PFSK-1 (cell line): ENCODE measurements at regions not wholly inside any gene's neighbourhood (a gene's known extent, or its start where the extent isn't known, plus 50 kb on each side); places are given as distances from the start of the nearest gene placed in this dataset.

Experiments used
- POLR2AphosphoS5 ChIP-seq: IDR thresholded peaks from 2 replicates; pipeline ENCODE4 v1.6.1; 2012; ENCODE audit warnings: low read depth, mild to moderate bottlenecking, control low read depth, low read length, moderate library complexity
- REST ChIP-seq, 2 experiments: IDR thresholded peaks; 2 replicates each; pipeline versions ENCODE4 v1.6.1 to v1.8.0; 2011 to 2012; ENCODE audit warnings: low read depth in 2 of 2, low read length in 2 of 2, control low read depth in 1 of 2, inconsistent platforms in 1 of 2, mild to moderate bottlenecking in 1 of 2, moderate library complexity in 1 of 2; ENCODE audit not compliant: insufficient read depth in 1 of 2
- SIN3A ChIP-seq: IDR thresholded peaks from 2 replicates; pipeline ENCODE4 v1.6.1; 2012; ENCODE audit warnings: mild to moderate bottlenecking, low read length, moderate library complexity, borderline replicate concordance; ENCODE audit not compliant: insufficient read depth
- TAF1 ChIP-seq: IDR thresholded peaks from 2 replicates; pipeline ENCODE4 v1.6.1; 2012; ENCODE audit warnings: low read length, control low read depth, borderline replicate concordance; ENCODE audit not compliant: insufficient read depth

- TF ChIP-seq POLR2AphosphoS5, result no peak
- no peak for TF ChIP-seq REST (IDR thresholded peaks at IDR 0.05; ENCODE audit: insufficient read depth in 1 of 2, low read depth in 2 of 2, low read length in 2 of 2)
- no peak for TF ChIP-seq SIN3A
- TF ChIP-seq TAF1, result no peak
These were observed 179.4 kb upstream of the FOXF1 start for GRCh38 chr16:86330906-86331305.
